Left forelimb (tissue), 1 donor: ENCODE measurements at regions not wholly inside any gene's neighbourhood (a gene's known extent, or its start where the extent isn't known, plus 50 kb on each side); places are given as distances from the start of the nearest gene placed in this dataset.
"Not testable (repeated sequence)": the region's sequence is repeated elsewhere in the genome, so short reads cannot be mapped to it uniquely, and the experiment has no call there.

Experiments
- DNase-seq: peaks from one replicate; pipeline ENCODE4 v3.0.0-alpha.2; 2018; ENCODE audit warnings: low spot score

DNA sequence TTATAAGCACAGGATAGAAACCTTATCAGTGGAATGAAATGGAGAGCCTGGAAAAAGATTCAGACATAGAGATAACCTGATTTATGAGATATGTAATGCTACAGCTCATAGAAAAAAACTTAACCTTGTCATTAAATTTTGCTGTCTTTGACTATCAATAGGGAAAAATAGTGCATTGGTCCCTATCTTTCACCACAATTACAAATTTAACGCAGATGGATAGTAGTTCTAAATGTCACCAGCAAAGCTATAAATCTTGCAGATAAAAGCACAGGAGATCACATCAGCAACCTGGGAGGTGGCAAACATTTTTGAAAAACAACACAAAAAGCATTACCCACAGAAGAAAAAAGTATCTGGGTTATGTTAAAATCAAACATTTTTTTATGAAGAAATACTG lies 831.6 kb downstream of the BRINP3 start:
- no peak for DNase-seq

DNA sequence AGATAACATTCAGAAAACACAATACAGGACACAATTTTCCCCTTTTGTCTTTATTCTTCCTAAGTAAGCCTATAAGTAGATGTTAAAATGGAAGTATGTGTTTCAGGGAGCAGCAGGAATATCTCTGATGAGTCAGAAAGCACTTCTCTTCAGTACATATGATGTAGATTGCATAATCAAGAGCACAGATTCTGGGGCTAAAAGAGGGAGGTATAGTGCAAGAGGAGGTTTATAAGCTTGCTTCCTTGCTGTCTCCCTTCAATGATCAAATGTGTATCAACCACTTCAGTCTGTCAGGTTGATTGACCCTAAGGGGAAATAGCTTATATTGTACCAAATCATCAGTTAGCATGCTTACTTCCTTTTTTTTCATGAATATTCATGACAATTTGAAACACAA lies 822.8 kb downstream of the BRINP3 start:
- no peak for DNase-seq

DNA sequence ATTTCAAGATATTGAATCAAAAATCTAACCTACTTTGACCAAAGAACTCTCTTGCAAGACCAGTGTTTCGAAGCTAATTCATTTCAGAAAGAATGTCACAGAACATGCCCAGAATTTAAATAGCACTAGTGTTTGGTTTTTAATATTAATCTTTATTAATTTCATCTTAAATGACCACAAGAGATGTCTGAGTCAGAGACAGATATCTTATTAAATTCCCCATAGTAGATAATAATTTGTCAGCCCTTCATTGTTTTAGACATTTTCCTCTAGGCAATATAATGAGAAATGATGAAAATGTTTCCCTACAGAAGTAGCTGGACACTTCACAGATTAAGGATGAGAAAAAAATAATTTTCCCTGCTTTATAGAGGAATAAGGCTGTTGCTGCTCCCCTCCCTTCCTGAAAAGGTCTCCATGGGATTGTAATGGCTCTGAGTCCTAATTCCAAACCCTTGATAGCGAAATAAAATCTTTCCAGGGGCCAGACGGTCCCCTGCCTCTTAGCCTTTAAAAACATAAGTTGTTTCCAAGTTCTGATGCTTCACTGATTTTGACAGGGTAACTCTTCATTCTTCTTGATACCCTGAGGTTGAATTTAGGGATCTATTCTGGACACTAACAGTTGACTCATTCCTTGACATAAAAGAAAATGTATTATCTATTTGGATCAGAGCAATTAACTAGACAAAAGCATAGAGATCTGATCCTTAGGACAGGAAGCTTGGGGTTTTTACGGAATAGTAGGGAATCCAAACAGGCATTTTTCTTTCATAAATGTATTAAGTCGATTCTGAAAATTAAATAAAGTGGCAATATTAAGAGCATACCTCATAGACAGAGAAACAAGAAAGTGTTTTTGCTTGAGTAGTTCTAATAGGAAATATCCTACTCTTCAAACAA lies 820.8 kb downstream of the BRINP3 start:
- no peak for DNase-seq

- DNase-seq = no peak
These were observed 819.9 kb downstream of the BRINP3 start for GRCh38 chr1:189657715-189658114.

DNA sequence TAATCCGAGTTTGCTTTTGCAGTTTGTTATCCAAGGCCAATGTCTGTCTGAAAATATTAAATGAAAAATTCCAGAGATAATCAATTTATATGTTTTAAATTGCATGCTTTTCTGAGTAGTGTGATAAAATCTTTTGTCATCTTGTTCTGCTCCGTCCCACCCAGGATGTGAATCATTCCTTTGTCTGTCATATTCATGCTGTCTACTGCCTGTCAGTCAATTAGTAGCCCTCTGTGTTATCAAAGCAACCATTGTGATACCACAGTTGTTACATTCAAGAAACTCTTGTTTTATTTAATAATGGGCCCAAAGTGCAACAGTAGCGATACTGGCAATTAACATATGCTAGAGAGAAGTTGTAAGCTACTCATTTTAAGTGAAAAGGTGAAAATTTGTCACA lies 819.3 kb downstream of the BRINP3 start:
- DNase-seq = no peak

DNA sequence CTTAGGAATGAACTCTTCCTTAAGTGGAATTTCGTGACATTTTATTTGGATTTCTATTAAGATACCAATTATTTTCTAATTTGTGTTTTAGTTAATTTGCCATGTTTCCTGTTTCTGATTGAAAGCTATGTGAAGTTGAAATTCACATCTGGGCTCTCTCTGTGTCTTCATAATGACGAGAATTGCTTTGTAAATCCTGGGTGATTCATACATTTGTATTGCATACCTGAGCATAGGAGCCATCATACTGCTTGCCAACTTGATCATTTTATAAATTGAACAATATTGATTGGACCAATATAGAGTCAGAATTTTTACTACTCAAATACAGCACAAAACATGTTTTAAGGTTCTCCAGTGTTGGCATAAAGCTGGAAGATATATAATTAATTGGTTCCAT lies 817.9 kb downstream of the BRINP3 start:
- DNase-seq = no peak

DNA sequence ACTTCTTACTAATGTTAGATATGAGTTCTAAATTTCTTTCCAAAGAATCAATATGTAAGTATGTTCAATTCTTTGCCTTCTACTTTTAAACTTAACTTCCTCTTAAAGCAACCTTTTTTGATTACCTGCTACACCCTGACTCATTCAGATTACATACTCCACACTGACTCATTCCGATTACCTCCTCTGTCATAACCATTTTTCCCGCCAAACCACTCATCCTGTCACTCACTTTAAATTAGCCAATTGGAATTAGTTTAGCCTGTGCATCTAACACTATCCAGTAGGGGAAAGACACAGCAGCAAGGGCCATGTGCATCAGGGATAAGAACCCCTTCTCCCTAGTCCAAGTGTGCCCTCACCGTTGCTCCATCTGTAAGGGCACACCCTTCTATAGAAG lies 815.5 kb downstream of the BRINP3 start:
- no peak for DNase-seq

DNA sequence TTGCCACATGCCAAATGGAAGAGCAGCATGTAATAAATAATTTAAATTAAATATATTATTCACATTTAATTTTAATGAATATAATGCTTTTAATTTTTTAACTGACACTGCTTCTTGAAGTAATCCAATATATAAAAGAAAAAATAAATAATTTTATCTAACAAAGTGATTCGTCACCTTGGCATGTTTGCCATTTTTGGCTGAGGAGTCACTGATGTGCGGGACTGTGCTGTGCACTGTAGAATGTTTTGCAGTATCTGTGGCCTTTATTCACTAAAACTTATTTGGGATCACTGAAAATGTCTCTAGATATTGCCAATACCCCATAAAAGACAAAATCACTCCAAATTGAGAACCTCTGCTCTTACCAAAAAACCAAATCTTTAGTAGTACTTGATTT lies 807.8 kb downstream of the BRINP3 start:
- no peak for DNase-seq

GRCh38 chr1:189673217-189673616 lies 804.4 kb downstream of the BRINP3 start:
- no peak for DNase-seq

- no peak for DNase-seq
These were observed 801.9 kb downstream of the BRINP3 start for GRCh38 chr1:189675712-189676244.

GRCh38 chr1:189678779-189679178 lies 798.9 kb downstream of the BRINP3 start:
- no peak for DNase-seq

DNA sequence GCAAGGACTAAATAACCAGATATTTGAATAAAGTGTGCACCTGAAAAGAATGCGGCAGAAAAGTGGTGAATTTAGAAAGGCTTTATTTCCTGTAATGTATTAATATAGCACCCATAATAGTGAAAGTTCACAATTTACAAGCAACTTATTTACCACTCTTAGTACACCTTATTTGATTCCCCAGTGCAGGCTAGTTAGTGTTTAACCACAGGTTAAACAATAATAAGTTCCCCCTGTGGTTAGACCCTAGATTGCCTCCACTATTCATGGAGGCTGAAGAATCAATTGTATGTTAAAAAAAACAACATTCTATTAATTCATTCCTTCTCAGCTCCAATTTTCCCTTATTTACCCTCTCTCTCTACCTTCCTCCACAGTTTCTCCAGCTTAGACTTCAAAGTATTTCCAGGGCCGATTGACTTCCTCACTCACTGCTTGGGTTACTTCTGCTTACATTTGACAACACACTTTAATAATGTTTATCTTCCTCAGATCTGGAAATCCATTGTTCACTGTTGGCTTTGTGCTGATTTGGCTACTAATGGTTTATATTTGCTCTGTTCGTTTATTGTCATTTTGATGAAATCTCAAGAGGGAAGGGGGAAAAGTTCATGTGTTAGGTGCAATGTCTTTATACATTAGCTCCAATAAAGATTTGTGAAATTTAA lies 796.3 kb downstream of the BRINP3 start:
- no peak for DNase-seq

DNA sequence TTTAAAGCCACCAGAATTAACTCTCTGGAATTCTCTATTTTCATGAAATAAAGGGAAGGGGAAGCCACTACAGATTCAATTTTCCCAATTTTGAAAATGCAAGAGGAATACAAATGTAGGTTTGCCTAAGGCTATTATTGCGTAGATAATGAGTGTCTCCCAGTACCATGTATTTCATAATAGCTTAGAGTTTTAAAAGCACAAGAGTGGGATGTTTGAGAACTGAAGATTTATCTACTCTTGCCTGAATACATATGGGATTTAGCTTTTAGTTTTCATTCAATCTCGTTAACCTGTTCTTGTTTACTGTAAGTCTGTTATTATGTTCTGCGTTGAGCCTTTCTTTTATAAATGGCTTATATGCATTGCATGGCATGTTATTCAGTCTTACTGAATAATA lies 795.1 kb downstream of the BRINP3 start:
- DNase-seq = no peak

- DNase-seq = no peak
These were observed 791.4 kb downstream of the BRINP3 start for GRCh38 chr1:189686288-189686687.

DNA sequence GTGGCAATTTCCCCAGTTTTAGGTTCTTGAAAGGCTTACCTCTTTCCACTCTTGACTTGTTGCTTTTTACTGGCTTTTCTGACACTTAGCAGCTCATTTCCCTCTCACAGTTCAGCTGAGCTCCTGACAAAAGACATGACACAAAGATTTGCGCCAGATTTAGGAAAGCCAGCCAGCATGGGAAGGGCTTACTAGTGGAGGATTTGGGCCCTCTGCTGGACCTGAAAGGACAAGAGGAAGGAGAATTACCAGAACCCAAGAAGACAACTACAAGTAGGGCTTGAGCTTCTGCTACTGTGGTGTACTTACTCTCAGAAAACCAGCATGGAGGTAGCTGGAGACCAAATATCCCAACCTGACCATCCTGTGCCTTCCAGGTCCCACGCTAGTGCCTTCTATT lies 784.5 kb downstream of the BRINP3 start:
- DNase-seq = no peak

GRCh38 chr1:189696297-189696696 lies 781.4 kb downstream of the BRINP3 start:
- DNase-seq = no peak

GRCh38 chr1:189697113-189697512 lies 780.6 kb downstream of the BRINP3 start:
- no peak for DNase-seq

DNA sequence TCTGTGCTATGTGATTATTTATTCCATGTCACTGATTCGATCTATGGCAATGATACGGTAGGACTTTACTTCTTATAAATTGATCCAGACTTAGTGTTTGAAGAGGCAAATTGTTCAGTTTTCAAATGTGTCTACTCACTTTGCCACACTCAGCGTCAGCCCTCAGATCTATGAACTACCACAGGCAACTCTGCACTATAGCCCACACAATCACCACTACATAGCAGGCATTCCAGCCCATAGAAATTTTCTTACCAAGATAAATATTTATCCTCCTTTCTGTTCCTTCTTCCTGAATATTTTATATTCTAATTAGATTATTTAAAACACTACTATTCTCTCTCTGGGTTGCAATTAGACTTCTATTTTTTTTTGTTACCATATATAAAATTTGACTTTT lies 776.1 kb downstream of the BRINP3 start:
- no peak for DNase-seq

DNA sequence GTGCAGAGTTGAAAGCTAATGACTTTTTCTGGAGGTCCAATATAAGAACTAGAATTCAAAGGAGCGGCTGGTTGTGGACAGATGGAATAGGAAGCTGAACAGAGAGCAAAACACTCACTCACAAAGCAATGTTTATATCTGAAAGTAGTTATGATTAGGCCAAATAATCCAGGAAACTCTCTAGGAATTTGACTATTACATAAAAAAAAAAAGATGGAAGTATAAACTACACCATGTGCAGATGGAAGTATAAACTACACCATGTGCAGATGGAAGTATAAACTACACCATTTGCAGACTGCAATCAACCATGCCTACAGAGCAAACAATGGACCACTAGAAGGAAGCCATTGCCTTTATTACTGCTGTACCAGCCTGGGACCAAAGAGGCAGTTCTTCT lies 771.1 kb downstream of the BRINP3 start:
- no peak for DNase-seq

- no peak for DNase-seq
These were observed 769.0 kb downstream of the BRINP3 start for GRCh38 chr1:189708674-189709073.

- not testable (repeated sequence) for DNase-seq
These were observed 759.4 kb downstream of the BRINP3 start for GRCh38 chr1:189718147-189718795.

DNA sequence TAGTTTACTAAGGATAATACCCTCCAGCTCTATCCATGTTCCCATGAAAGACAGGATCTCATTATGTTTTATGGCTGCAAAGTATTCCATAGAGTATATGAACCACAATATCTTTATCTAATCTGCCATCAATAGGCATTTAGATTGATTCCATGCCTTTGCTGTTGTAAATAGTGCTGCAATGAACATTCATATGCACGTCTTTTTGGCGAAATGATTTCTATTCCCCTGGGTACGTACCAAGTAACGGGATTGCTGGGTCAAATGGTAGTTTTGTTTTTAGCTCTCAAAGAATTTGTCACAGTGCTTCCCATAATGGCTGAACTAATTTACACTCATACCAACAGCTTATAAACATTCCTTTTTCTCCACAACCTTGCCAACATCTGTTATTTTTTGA lies 750.9 kb downstream of the BRINP3 start:
- no peak for DNase-seq

DNA sequence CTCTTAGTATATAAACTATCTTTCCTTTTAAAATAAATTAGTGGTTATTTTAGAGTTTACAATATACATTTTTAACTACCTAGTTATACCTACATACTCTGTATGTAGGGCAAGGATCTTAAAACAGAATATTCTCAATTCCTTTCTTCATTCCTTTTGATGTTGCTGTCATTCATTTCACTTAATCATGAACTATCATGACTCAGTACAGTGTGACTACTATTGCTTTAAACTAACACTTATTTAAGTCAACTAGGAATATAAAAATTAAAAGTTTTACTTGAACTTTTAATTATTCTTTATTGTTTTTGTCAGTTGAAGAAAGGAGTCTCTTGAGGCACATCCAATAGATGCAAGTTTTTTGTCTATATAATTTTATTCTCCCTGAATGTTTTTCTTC lies 726.4 kb downstream of the BRINP3 start:
- DNase-seq = no peak
